Peyer's patch (tissue), 4 donors: ENCODE measurements at regions not wholly inside any gene's neighbourhood (a gene's known extent, or its start where the extent isn't known, plus 50 kb on each side); places are given as distances from the start of the nearest gene placed in this dataset.

Experiments used
- DNase-seq, 3 donors: peaks; one replicate each; pipeline ENCODE4 v3.0.0-alpha.2; 2017 to 2019
- H3K27ac ChIP-seq, 4 donors: fragments of 200-600 bp; sonication (generic); one replicate each; pipeline ENCODE4 v1.5.1; 2016 to 2019
- H3K27me3 ChIP-seq, 2 donors: fragments of 200-600 bp; sonication (generic); one replicate each; pipeline ENCODE4 v1.5.1; 2019
- H3K36me3 ChIP-seq, 3 donors: fragments of 200-600 bp; sonication (generic); one replicate each; pipeline ENCODE4 v1.5.1; 2016 to 2019
- H3K4me1 ChIP-seq, 4 donors: fragments of 200-600 bp; sonication (generic); one replicate each; pipeline ENCODE4 v1.5.1; 2016 to 2019
- H3K4me3 ChIP-seq, 4 donors: fragments of 200-600 bp; sonication (generic); 1 replicate in 3 of 4; 2 replicates in 1 of 4; pipeline ENCODE4 v1.5.1; 2016 to 2019; ENCODE audit warnings: mild to moderate bottlenecking in 1 of 4
- H3K9me3 ChIP-seq, 4 donors: fragments of 200-600 bp; sonication (generic); one replicate each; pipeline ENCODE4 v1.5.1; 2016 to 2019; ENCODE audit warnings: mild to moderate bottlenecking in 1 of 4
- POLR2A ChIP-seq, 2 donors: fragments of 450-650 bp; IDR thresholded peaks; one replicate each; pipeline ENCODE4 v1.5.1; 2017; ENCODE audit warnings: antibody characterized with exemption in 2 of 2, mild to moderate bottlenecking in 2 of 2, moderate library complexity in 2 of 2
- TF ChIP-seq, protein P1 (sequence below), 6 experiments: fragments of 450-650 bp in 4 of 6; fragments of 200-600 bp in 2 of 6; sonication (generic) in 1 of 6; IDR thresholded peaks; one replicate each; pipeline ENCODE4 v1.5.1; 2017 to 2019; ENCODE audit warnings: antibody characterized with exemption in 6 of 6, mild to moderate bottlenecking in 3 of 6, moderate library complexity in 1 of 6

DNA sequence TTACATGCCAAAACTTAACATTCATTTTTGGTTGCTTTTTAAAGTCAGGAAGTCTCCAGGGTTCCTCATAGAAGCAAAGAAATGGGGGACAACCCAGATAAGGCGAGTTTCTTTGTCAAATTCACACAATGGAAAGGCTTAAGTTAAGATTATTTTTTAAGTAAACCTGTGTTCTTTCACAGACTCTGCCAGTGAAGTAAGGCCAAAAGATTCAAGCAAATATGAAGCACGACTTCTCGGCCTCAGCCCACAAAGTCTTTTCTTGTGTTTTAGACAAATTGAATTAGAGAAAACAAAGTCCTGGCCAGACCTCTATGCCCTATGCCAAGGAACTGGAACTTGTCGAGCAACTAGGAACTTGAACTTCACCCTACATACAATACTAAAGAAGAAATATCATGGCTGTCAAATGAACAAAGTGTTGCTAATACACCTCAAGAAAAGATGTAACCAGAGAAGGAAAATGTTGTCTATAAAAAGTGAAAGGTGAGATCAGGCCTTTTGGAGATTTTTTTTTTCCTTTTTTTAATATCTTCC is 540.0 kb upstream of the JARID2 start:
- H3K27me3 ChIP-seq = no peaks in the 10 kb centered on the region
- peaks cover 0 to 11% (median 0%) of the 10 kb centered on the region in 4 donors for H3K4me1 ChIP-seq
- H3K9me3 ChIP-seq = no peaks in the 10 kb centered on the region
- no peak for DNase-seq
- H3K36me3 ChIP-seq = no peaks in the 10 kb centered on the region
- TF ChIP-seq, protein P1, sequence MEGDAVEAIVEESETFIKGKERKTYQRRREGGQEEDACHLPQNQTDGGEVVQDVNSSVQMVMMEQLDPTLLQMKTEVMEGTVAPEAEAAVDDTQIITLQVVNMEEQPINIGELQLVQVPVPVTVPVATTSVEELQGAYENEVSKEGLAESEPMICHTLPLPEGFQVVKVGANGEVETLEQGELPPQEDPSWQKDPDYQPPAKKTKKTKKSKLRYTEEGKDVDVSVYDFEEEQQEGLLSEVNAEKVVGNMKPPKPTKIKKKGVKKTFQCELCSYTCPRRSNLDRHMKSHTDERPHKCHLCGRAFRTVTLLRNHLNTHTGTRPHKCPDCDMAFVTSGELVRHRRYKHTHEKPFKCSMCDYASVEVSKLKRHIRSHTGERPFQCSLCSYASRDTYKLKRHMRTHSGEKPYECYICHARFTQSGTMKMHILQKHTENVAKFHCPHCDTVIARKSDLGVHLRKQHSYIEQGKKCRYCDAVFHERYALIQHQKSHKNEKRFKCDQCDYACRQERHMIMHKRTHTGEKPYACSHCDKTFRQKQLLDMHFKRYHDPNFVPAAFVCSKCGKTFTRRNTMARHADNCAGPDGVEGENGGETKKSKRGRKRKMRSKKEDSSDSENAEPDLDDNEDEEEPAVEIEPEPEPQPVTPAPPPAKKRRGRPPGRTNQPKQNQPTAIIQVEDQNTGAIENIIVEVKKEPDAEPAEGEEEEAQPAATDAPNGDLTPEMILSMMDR (IDR thresholded peaks at IDR 0.05) = no peak
- no peak for TF ChIP-seq POLR2A (IDR thresholded peaks at IDR 0.05)
- H3K4me3 ChIP-seq = no peak overlapping the region
- no peak overlapping the region for H3K27ac ChIP-seq

DNA sequence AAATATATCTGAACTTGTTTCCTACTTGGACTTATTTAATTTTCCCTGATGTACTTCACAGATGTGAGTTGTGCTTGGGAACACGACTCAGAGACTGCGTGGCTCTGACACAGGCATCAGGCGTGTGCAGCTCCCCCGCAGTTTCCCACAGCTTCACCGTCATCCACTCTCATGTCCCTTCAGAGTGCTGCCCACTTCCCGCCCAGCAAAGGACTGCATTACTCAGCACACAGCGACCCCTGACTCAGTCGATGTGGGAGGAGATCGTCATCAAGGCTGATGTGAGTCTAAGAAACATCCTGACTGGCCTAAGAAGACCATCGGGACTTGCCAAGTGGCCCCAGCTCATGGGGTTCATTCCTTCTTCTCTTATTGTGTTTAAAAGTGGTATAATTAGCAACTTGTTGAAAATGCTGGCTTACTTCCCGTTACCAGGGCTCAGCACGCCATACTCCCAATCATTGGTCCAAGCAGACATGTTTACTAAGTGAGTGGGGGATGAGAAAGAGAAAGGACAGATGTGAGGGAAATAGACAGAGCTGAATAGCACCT is 539.4 kb upstream of the JARID2 start:
- Histone ChIP-seq H3K9me3 (no peaks in the 10 kb centered on the region), H3K4me1 (peaks cover 0 to 11% (median 0%) of the 10 kb centered on the region in 4 donors), H3K4me3 (no peak overlapping the region), H3K27ac (peak overlapping the region in 1 of 4 donors; percentile 25), H3K36me3 (no peaks in the 10 kb centered on the region), H3K27me3 (no peaks in the 10 kb centered on the region)
- TF ChIP-seq POLR2A (IDR thresholded peaks at IDR 0.05) = no peak
- TF ChIP-seq, protein P1 (IDR thresholded peaks at IDR 0.05) = no peak
- peak in 2 of 3 donors; percentile 41 to 61 for DNase-seq

DNA sequence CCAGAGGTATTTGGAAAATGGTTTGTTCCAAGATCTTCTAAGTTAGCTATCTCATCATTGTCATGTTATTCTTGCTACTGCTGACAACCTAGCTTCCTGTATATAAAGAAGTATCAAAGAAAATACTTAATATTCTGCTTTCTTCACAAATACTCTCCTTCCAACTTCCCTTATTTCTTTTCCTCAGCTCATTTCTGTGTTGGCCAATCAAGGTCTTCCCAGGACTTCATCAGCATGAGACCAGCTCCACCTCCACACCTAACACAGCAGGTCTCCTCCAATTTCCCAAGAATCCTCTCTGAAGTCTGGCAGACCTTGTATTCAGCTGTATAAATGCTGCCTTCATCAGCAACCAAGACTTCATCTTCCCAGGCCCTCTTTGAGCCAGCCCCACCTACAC is 538.6 kb upstream of the JARID2 start:
- no peak overlapping the region for H3K4me3 ChIP-seq
- no peaks in the 10 kb centered on the region for H3K36me3 ChIP-seq
- no peaks in the 10 kb centered on the region for H3K27me3 ChIP-seq
- peaks cover 0 to 11% (median 0%) of the 10 kb centered on the region in 4 donors for H3K4me1 ChIP-seq
- TF ChIP-seq, protein P1 (IDR thresholded peaks at IDR 0.05) = no peak
- no peak for TF ChIP-seq POLR2A (IDR thresholded peaks at IDR 0.05)
- H3K9me3 ChIP-seq = no peaks in the 10 kb centered on the region
- peak overlapping the region in 1 of 4 donors; percentile 13 for H3K27ac ChIP-seq
- no peak for DNase-seq

DNA sequence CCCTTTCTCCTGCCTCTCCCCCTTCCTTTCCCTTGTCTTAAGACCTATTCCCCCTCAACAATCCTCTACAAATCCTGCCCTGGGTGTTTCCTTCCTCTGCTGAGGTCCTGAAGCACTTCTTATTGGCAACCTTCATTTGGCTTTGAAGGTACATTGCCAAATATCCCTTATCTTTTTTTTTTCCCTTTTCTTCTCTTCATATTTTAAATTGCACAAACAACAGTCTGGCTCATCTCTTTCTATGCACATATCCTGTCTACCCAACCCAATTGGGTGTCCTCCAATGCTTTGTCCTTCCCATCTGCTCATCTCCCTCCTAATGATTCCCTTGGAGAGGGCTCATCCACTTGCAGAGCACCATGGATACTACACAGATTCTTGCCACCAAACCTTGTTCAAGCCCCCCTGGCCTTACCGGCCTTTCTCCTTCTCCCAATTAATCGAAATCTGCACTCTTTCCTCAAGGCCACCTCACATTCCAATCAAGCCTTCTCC is 537.9 kb upstream of the JARID2 start:
- TF ChIP-seq POLR2A (IDR thresholded peaks at IDR 0.05) = no peak
- TF ChIP-seq, protein P1 (IDR thresholded peaks at IDR 0.05) = no peak
- Histone ChIP-seq H3K36me3 (no peaks in the 10 kb centered on the region), H3K27ac (no peak overlapping the region), H3K4me3 (no peak overlapping the region), H3K4me1 (peaks cover 0 to 11% (median 0%) of the 10 kb centered on the region in 4 donors), H3K9me3 (no peaks in the 10 kb centered on the region), H3K27me3 (no peaks in the 10 kb centered on the region)
- DNase-seq = no peak

DNA sequence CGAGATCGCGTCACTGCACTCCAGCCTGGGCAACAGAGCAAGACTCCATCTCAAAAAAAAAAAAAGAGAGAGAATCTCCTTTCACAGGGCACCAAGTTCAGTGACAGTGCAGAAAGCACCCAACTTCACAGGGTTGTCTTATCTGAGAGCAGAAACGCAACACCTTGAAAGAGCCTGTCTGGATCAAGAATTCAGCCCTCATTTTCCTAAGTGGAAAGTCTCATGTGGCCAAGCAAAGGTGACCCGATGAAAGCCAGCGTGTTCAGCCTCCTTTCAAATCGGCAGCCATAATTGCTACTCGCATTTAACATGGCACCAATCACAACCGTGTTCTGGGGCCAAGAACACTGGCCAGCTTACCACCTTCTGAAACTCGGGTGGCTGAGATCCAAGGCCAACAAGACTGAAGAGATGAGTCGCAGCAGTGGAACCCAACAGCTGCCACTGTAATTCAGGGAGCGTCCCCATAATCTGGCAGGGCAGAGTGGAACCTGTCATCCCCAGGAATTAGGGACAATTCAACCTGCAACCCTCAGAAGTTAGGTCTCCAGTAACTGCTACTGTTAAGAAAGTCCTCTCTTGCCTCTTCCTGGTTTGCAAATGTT is 536.7 kb upstream of the JARID2 start:
- H3K4me3 ChIP-seq = no peak overlapping the region
- no peaks in the 10 kb centered on the region for H3K9me3 ChIP-seq
- no peak for DNase-seq
- no peak for TF ChIP-seq POLR2A (IDR thresholded peaks at IDR 0.05)
- TF ChIP-seq, protein P1 (IDR thresholded peaks at IDR 0.05) = no peak
- peaks cover 0 to 11% (median 0%) of the 10 kb centered on the region in 4 donors for H3K4me1 ChIP-seq
- no peak overlapping the region for H3K27ac ChIP-seq
- no peaks in the 10 kb centered on the region for H3K36me3 ChIP-seq
- no peaks in the 10 kb centered on the region for H3K27me3 ChIP-seq
